NB4 (cell line): ENCODE measurements at regions not wholly inside any gene's neighbourhood (a gene's known extent, or its start where the extent isn't known, plus 50 kb on each side); places are given as distances from the start of the nearest gene placed in this dataset.

Experiments
- DNase-seq: peaks from one replicate; pipeline ENCODE4 v3.0.0; 2010; ENCODE audit warnings: low read depth
- H3K4me3 ChIP-seq: one replicate; pipeline ENCODE4 v1.5.1; 2011; ENCODE audit warnings: mild to moderate bottlenecking, low read depth, low read length, moderate library complexity
- CTCF ChIP-seq: IDR thresholded peaks from one replicate; pipeline ENCODE4 v1.5.1; 2012; ENCODE audit warnings: low read depth, low read length
- MAX ChIP-seq: IDR thresholded peaks from 2 replicates; pipeline ENCODE4 v1.6.1; 2011; ENCODE audit warnings: low read depth, low read length
- MYC ChIP-seq: IDR thresholded peaks from 2 replicates; pipeline ENCODE4 v1.6.1; 2011; ENCODE audit warnings: low read depth, low read length
- POLR2A ChIP-seq: IDR thresholded peaks from 2 replicates; pipeline ENCODE4 v1.6.1; 2011; ENCODE audit warnings: mild to moderate bottlenecking; ENCODE audit not compliant: insufficient read length; ENCODE audit errors: extremely low read depth

- H3K4me3 ChIP-seq = no peak overlapping the region
- TF ChIP-seq MAX (no peak), CTCF (no peak), MYC (no peak), POLR2A (no peak)
- DNase-seq = peak; percentile 11
Observed at GRCh38 chr4:189278597-189279165, 662.0 kb upstream of the FRG1 start.

GRCh38 chr4:189279188-189279587 lies 661.5 kb upstream of the FRG1 start:
- DNase-seq = no peak

GRCh38 chr4:189285377-189285776 lies 655.3 kb upstream of the FRG1 start:
- TF ChIP-seq POLR2A (no peak), CTCF (no peak), MYC (no peak), MAX (0 out of 2 replicates have a peak, but pooled peaks have one; percentile 15)
- no peak overlapping the region for H3K4me3 ChIP-seq
- no peak for DNase-seq

More at GRCh38 chr4:189279188-189279587, 661.5 kb upstream of the FRG1 start:
- no peak for TF ChIP-seq MYC
- TF ChIP-seq MAX = no peak
- TF ChIP-seq POLR2A = no peak
- no peak for TF ChIP-seq CTCF
- H3K4me3 ChIP-seq = no peak overlapping the region

- TF ChIP-seq MYC = no peak
- H3K4me3 ChIP-seq = no peak overlapping the region
Observed at GRCh38 chr4:189291939-189292338, 648.7 kb upstream of the FRG1 start.

GRCh38 chr4:189293459-189293858 lies 647.2 kb upstream of the FRG1 start:
- H3K4me3 ChIP-seq = no peak overlapping the region
- TF ChIP-seq POLR2A = no peak
- TF ChIP-seq MAX = no peak
- no peak for TF ChIP-seq MYC
- TF ChIP-seq CTCF = no peak
- no peak for DNase-seq

More at GRCh38 chr4:189291939-189292338, 648.7 kb upstream of the FRG1 start:
- no peak for DNase-seq

GRCh38 chr4:189294574-189294973 lies 646.1 kb upstream of the FRG1 start:
- no peak for DNase-seq
- no peak for TF ChIP-seq CTCF
- no peak for TF ChIP-seq POLR2A
- no peak for TF ChIP-seq MYC
- TF ChIP-seq MAX = no peak

More at GRCh38 chr4:189294574-189294973, 646.1 kb upstream of the FRG1 start:
- H3K4me3 ChIP-seq = no peak overlapping the region
